ENCODE measurements at regions not wholly inside any gene's neighbourhood (a gene's known extent, or its start where the extent isn't known, plus 50 kb on each side); places are given as distances from the start of the nearest gene placed in this dataset.

DNA sequence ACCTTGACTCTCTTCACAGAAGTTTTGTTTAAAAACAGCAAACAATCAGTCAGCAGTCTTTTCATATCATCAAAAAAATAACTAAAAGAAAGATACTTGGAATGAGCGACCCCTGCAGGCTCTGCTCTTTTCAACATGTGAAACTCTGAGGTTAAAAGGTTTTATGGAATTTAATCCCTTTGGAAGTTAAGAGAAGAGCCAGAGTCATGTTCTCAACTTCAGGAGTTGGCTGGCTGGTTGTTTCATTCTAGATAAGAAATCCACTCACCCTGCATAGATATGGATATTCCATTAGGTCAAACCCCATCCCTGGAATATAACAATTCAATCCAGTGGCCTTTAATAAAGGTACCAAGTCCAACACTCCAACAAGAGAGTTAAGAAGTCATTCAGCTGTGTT lies 115.6 kb upstream of the RMDN2 start:
- Mint-ChIP-seq H3K27ac (ENCODE audit: unreplicated experiment) (no peak overlapping the region), H3K4me1 (ENCODE audit: low read depth, unreplicated experiment) (peaks cover 12% of the 10 kb centered on the region), H3K36me3 (ENCODE audit: low read depth, unreplicated experiment) (no peaks in the 10 kb centered on the region), H3K4me3 (ENCODE audit: unreplicated experiment) (no peak overlapping the region), H3K9me3 (ENCODE audit: unreplicated experiment) (peaks cover 3% of the 10 kb centered on the region), H3K27me3 (ENCODE audit: low read depth, unreplicated experiment) (peaks cover 4% of the 10 kb centered on the region)
- no peaks in the 10 kb centered on the region for H3K79me2 ChIP-seq (ENCODE audit: insufficient read depth, low read length)
- no peaks in the 10 kb centered on the region for H3K36me3 ChIP-seq (ENCODE audit: insufficient read depth, low read length)
- no peak overlapping the region for H2AFZ ChIP-seq (ENCODE audit: low read depth, low read length)
- no peaks in the 10 kb centered on the region for H3K4me1 ChIP-seq (ENCODE audit: insufficient read depth, low read length)
- FAIRE-seq (no peak), DNase-seq (ENCODE audit: low read depth) (no peak)
- H3K27me3 ChIP-seq (ENCODE audit: insufficient read depth, low read length): no peaks in the 10 kb centered on the region
- no peak overlapping the region for H3K4me3 ChIP-seq (ENCODE audit: insufficient read depth, low read depth, low read length)
- no peaks in the 10 kb centered on the region for H4K20me1 ChIP-seq (ENCODE audit: insufficient read depth, low read length)
- no peaks in the 10 kb centered on the region for H3K9me3 ChIP-seq (ENCODE audit: insufficient read depth, low read depth, low read length)
- TF ChIP-seq, protein P1, sequence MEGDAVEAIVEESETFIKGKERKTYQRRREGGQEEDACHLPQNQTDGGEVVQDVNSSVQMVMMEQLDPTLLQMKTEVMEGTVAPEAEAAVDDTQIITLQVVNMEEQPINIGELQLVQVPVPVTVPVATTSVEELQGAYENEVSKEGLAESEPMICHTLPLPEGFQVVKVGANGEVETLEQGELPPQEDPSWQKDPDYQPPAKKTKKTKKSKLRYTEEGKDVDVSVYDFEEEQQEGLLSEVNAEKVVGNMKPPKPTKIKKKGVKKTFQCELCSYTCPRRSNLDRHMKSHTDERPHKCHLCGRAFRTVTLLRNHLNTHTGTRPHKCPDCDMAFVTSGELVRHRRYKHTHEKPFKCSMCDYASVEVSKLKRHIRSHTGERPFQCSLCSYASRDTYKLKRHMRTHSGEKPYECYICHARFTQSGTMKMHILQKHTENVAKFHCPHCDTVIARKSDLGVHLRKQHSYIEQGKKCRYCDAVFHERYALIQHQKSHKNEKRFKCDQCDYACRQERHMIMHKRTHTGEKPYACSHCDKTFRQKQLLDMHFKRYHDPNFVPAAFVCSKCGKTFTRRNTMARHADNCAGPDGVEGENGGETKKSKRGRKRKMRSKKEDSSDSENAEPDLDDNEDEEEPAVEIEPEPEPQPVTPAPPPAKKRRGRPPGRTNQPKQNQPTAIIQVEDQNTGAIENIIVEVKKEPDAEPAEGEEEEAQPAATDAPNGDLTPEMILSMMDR (IDR thresholded peaks at IDR 0.05; ENCODE audit: insufficient read depth, low read depth, low read length): peak; percentile 79
- TF ChIP-seq EZH2 (IDR thresholded peaks at IDR 0.05; ENCODE audit: insufficient read depth, low read length): no peak
- H3K4me2 ChIP-seq (ENCODE audit: low read length): no peak overlapping the region
- no peak overlapping the region for H3K9ac ChIP-seq (ENCODE audit: low read length)
- H3K27ac ChIP-seq (ENCODE audit: low read depth, low read length): no peak overlapping the region

DNA sequence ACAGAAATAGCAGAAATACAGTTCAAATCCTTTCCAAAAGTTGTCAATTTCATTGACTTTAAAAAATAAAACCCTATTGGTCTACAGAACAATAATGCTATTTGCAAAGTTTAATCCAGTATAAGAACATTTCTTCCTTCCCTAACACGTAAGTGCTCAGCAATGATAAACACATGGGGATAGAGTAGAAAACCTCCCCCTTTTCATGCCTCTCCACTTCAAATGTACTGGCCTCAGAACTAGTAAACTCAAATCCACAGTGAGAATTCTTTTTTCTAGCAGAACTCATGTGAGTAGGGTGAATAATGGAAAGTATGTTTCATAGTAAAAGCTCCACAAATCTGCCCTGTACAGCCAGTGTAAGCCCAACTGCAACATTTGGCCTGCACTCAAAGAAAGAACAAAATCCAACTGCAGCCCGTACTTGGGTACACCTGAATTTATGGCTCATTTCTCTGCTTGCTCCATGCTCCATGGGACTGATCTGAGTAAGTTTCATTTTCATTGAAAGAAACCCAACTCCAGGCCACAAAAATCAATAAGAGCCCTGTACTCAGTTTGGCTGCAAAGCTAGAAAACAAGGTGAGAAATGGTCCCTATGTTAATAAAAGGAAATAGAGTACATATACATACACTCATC lies 115.0 kb upstream of the RMDN2 start:
- H3K4me2 ChIP-seq (ENCODE audit: low read length): no peak overlapping the region

DNA sequence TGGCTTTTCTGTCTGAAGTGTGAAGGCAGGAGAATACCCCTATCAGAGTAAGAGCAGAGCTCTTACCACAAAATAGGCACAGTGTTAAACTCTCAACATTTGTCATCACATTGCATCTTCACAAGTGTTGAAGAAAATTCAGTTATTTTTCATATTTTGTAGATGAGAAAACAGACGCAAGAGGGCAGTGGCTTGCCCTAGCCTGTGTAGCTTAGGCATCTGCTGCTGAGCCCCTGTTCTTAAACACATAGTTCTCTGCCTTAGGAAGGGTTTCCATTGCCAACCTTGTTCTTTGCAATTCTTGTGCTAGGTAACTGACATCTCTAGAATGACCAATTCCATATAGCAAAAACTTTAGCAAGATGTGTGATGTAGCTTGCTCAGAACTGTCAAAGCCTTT lies 112.7 kb upstream of the RMDN2 start:
- no peaks in the 10 kb centered on the region for H3K9me3 ChIP-seq (ENCODE audit: insufficient read depth, low read depth, low read length)
- no peaks in the 10 kb centered on the region for H3K36me3 Mint-ChIP-seq (ENCODE audit: low read depth, unreplicated experiment)
- no peaks in the 10 kb centered on the region for H3K9me3 Mint-ChIP-seq (ENCODE audit: unreplicated experiment)
- H3K36me3 ChIP-seq (ENCODE audit: insufficient read depth, low read length): no peaks in the 10 kb centered on the region
- no peak overlapping the region for H3K27ac Mint-ChIP-seq (ENCODE audit: unreplicated experiment)
- H3K4me1 ChIP-seq (ENCODE audit: insufficient read depth, low read length): no peaks in the 10 kb centered on the region
- H3K4me3 Mint-ChIP-seq (ENCODE audit: unreplicated experiment): no peak overlapping the region
- H4K20me1 ChIP-seq (ENCODE audit: insufficient read depth, low read length): no peaks in the 10 kb centered on the region
- no peak overlapping the region for H3K27ac ChIP-seq (ENCODE audit: low read depth, low read length)
- no peaks in the 10 kb centered on the region for H3K27me3 ChIP-seq (ENCODE audit: insufficient read depth, low read length)
- peaks cover 4% of the 10 kb centered on the region for H3K27me3 Mint-ChIP-seq (ENCODE audit: low read depth, unreplicated experiment)
- H3K79me2 ChIP-seq (ENCODE audit: insufficient read depth, low read length): no peaks in the 10 kb centered on the region
- FAIRE-seq: no peak
- H3K4me2 ChIP-seq (ENCODE audit: low read length): no peak overlapping the region
- H3K4me3 ChIP-seq (ENCODE audit: insufficient read depth, low read depth, low read length): no peak overlapping the region
- DNase-seq (ENCODE audit: low read depth): no peak
- H2AFZ ChIP-seq (ENCODE audit: low read depth, low read length): no peak overlapping the region
- H3K4me1 Mint-ChIP-seq (ENCODE audit: low read depth, unreplicated experiment): peaks cover 12% of the 10 kb centered on the region
- no peak for TF ChIP-seq EZH2 (IDR thresholded peaks at IDR 0.05; ENCODE audit: insufficient read depth, low read length)
- TF ChIP-seq, protein P1 (IDR thresholded peaks at IDR 0.05; ENCODE audit: insufficient read depth, low read depth, low read length): no peak
- no peak overlapping the region for H3K9ac ChIP-seq (ENCODE audit: low read length)

More for the DNA sequence above, 115.0 kb upstream of the RMDN2 start:
- H3K27ac Mint-ChIP-seq (ENCODE audit: unreplicated experiment): no peak overlapping the region
- H3K4me3 Mint-ChIP-seq (ENCODE audit: unreplicated experiment): no peak overlapping the region
- H3K27me3 Mint-ChIP-seq (ENCODE audit: low read depth, unreplicated experiment): peaks cover 4% of the 10 kb centered on the region
- no peaks in the 10 kb centered on the region for H3K79me2 ChIP-seq (ENCODE audit: insufficient read depth, low read length)
- no peak overlapping the region for H3K4me3 ChIP-seq (ENCODE audit: insufficient read depth, low read depth, low read length)
- no peaks in the 10 kb centered on the region for H3K36me3 Mint-ChIP-seq (ENCODE audit: low read depth, unreplicated experiment)
- H3K27ac ChIP-seq (ENCODE audit: low read depth, low read length): no peak overlapping the region
- H3K4me1 Mint-ChIP-seq (ENCODE audit: low read depth, unreplicated experiment): peaks cover 12% of the 10 kb centered on the region
- FAIRE-seq: peak; percentile 34
- TF ChIP-seq, protein P1 (IDR thresholded peaks at IDR 0.05; ENCODE audit: insufficient read depth, low read depth, low read length): no peak
- no peak for TF ChIP-seq EZH2 (IDR thresholded peaks at IDR 0.05; ENCODE audit: insufficient read depth, low read length)
- H3K9ac ChIP-seq (ENCODE audit: low read length): no peak overlapping the region
- no peaks in the 10 kb centered on the region for H4K20me1 ChIP-seq (ENCODE audit: insufficient read depth, low read length)
- DNase-seq (ENCODE audit: low read depth): no peak
- H3K9me3 Mint-ChIP-seq (ENCODE audit: unreplicated experiment): peaks cover 3% of the 10 kb centered on the region
- H3K4me1 ChIP-seq (ENCODE audit: insufficient read depth, low read length): no peaks in the 10 kb centered on the region
- H3K36me3 ChIP-seq (ENCODE audit: insufficient read depth, low read length): no peaks in the 10 kb centered on the region
- H3K9me3 ChIP-seq (ENCODE audit: insufficient read depth, low read depth, low read length): no peaks in the 10 kb centered on the region
- H3K27me3 ChIP-seq (ENCODE audit: insufficient read depth, low read length): no peaks in the 10 kb centered on the region
- H2AFZ ChIP-seq (ENCODE audit: low read depth, low read length): no peak overlapping the region
